Natural killer cell (primary cell): ENCODE measurements at regions not wholly inside any gene's neighbourhood (a gene's known extent, or its start where the extent isn't known, plus 50 kb on each side); places are given as distances from the start of the nearest gene placed in this dataset.
"Not testable (repeated sequence)": the region's sequence is repeated elsewhere in the genome, so short reads cannot be mapped to it uniquely, and the experiment has no call there.

Experiments
- ATAC-seq, 3 donors: fragments of 150-1000 bp in 2 of 3; fragments of 200-7000 bp in 1 of 3; cut with Tn5 transposase; 1 replicate in 1 of 3; 2 replicates in 2 of 3; pipeline ENCODE4 v1.10.0; 2021; ENCODE audit warnings: mild to moderate bottlenecking in 2 of 3, moderate library complexity in 2 of 3
- DNase-seq, 2 donors: peaks; one replicate each; pipeline versions ENCODE4 v3.0.0 to v3.0.0-alpha.2; 2013 to 2021; ENCODE audit warnings: mixed read lengths in 1 of 2
- H3K27ac ChIP-seq: one replicate; pipeline ENCODE4 v1.5.1; 2013; ENCODE audit warnings: mild to moderate bottlenecking, low read length
- H3K27me3 ChIP-seq: one replicate; pipeline ENCODE4 v1.6.1; 2013; ENCODE audit warnings: low read length; ENCODE audit not compliant: control insufficient read depth, insufficient read depth
- H3K36me3 ChIP-seq: one replicate; pipeline ENCODE4 v1.6.1; 2013; ENCODE audit warnings: low read length; ENCODE audit not compliant: control insufficient read depth, insufficient read depth
- H3K4me1 ChIP-seq: one replicate; pipeline ENCODE4 v1.6.1; 2013; ENCODE audit warnings: low read length; ENCODE audit not compliant: control insufficient read depth, insufficient read depth
- H3K4me3 ChIP-seq: one replicate; pipeline ENCODE4 v1.5.1; 2013; ENCODE audit warnings: low read length
- H3K9me3 ChIP-seq: one replicate; pipeline ENCODE4 v1.6.1; 2013; ENCODE audit warnings: low read length; ENCODE audit not compliant: control insufficient read depth, insufficient read depth
- H3K27ac Mint-ChIP-seq, 2 donors: one replicate each; pipeline ENCODE4 v1.8.0; 2022; ENCODE audit warnings: mild to moderate bottlenecking in 2 of 2, mixed read lengths in 2 of 2, moderate library complexity in 1 of 2
- H3K27me3 Mint-ChIP-seq, 2 donors: one replicate each; pipeline ENCODE4 v1.8.0; 2022; ENCODE audit warnings: low read depth in 2 of 2, mixed read lengths in 2 of 2
- H3K36me3 Mint-ChIP-seq: one replicate; pipeline ENCODE4 v1.8.0; 2022; ENCODE audit warnings: mixed read lengths
- H3K4me1 Mint-ChIP-seq, 2 donors: one replicate each; pipeline ENCODE4 v1.8.0; 2022; ENCODE audit warnings: mixed read lengths in 2 of 2
- H3K4me3 Mint-ChIP-seq: one replicate; pipeline ENCODE4 v1.8.0; 2022; ENCODE audit warnings: mild to moderate bottlenecking, moderate library complexity, mixed read lengths
- H3K9me3 Mint-ChIP-seq, 2 donors: one replicate each; pipeline ENCODE4 v1.8.0; 2022; ENCODE audit warnings: mixed read lengths in 2 of 2
- WGBS: methylation state at CpG from one replicate; pipeline ENCODE4 v1.1.7; 2013; ENCODE audit warnings: missing lambda C conversion rate; ENCODE audit not compliant: insufficient coverage; 5-methylcytosine and 5-hydroxymethylcytosine counted together
- intact Hi-C: fragments of 100-400 bp; cut with micrococcal nuclease; formaldehyde crosslinking; loops from one replicate; pipeline ENCODE4 v1.14.2; 2022

DNA sequence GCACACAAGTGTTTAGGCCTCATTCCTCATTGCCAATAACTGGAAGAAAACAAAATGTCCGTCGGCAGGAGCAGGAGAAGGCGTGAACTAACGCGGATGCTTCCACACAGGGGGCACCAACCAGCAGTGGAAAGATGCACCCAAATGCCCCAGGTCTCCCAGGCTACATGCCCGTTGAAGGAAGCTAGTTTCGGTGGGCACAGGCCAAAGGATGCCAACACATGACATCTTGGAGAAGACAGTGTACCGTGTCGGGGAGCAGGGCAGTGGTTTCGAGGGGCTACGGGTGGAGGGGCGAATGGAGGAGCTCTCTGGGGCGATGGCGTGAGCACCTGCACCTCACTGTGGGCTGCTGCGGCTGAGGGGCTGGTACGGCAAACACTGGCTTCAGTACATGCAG is 64.7 kb upstream of the MUC20 start:
- WGBS = 91% methylated on average over 16 of the region's 16 CpGs

DNA sequence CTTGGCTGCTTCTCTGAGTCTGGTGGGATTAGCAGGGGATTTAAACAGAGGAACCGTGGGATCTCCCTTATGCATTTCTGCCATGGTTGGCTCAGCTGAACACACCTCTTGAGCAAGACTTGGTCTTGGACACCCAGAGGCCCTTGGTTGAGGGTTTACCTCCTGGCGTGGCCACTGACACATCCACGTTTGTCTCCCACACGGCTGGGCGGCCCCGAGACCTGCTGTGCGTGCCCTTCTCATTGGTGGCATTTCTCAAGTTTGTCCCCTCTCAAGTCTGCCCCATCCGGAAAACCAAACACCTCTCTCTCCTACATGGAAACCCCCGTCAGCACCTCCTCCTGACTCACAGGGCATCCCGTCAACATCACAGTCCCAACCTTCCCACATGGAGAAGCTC is 66.0 kb upstream of the MUC20 start:
- H3K27ac ChIP-seq, H3K9me3 ChIP-seq, DNase-seq, H3K27me3 ChIP-seq, H3K27me3 Mint-ChIP-seq, H3K9me3 Mint-ChIP-seq, H3K4me1 Mint-ChIP-seq, H3K4me3 Mint-ChIP-seq, intact Hi-C loops, H3K36me3 ChIP-seq, ATAC-seq, H3K27ac Mint-ChIP-seq, H3K4me1 ChIP-seq, H3K36me3 Mint-ChIP-seq, H3K4me3 ChIP-seq: not testable (repeated sequence)
- no CpG with 5 or more reads among the region's 10 CpGs for WGBS

More for the DNA sequence above, 64.7 kb upstream of the MUC20 start:
- ATAC-seq, H3K27me3 Mint-ChIP-seq, H3K36me3 ChIP-seq, H3K36me3 Mint-ChIP-seq, H3K4me3 ChIP-seq, H3K4me1 ChIP-seq, H3K27me3 ChIP-seq, DNase-seq, H3K4me1 Mint-ChIP-seq, H3K9me3 Mint-ChIP-seq, H3K27ac Mint-ChIP-seq, intact Hi-C loops, H3K27ac ChIP-seq, H3K9me3 ChIP-seq: not testable (repeated sequence)
- peak overlapping the region; percentile 49 for H3K4me3 Mint-ChIP-seq

DNA sequence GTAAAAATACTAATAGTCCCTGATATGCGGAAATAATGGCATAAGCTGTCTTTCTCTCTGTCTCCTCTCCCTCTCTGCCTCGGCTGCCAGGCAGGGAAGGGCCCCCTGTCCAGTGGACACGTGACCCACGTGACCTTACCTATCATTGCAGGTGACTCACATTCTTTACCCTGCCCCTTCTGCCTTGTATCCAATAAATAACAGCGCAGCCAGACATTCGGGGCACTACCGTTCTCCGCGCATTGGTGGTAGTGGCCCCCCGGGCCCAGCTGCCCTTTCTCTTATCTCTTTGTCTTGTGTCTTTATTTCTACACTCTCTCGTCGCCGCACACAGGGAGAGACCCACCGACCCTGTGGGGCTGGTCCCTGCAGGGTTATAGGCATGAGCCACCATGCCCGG is 66.6 kb upstream of the MUC20 start:
- H3K36me3 ChIP-seq, ATAC-seq, H3K36me3 Mint-ChIP-seq, H3K9me3 Mint-ChIP-seq, intact Hi-C loops, H3K27me3 Mint-ChIP-seq, H3K27ac Mint-ChIP-seq, H3K4me1 Mint-ChIP-seq, H3K27me3 ChIP-seq, H3K27ac ChIP-seq, H3K4me3 ChIP-seq, H3K4me1 ChIP-seq, DNase-seq, H3K9me3 ChIP-seq, H3K4me3 Mint-ChIP-seq: not testable (repeated sequence)
- 81% methylated on average over 5 of the region's 15 CpGs for WGBS

DNA sequence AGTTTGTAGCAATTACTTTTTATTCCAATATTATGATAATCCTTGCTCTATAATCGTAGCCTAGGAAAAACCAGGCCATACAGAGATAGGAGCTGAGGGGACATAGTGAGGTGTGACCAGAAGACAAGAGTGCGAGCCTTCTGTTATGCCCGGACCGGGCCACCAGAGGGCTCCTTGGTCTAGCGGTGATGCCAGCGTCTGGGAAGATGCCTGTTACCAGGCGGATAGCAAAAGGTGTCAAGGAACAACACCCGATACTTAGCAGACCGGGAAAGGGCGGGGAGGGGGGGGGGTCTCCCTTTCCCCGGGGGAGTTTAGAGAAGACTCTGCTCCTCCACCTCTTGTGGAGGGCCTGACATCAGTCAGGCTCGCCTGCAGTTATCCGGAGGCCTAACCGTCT is 67.1 kb upstream of the MUC20 start:
- ATAC-seq, H3K4me1 ChIP-seq, intact Hi-C loops, H3K9me3 ChIP-seq, H3K27ac Mint-ChIP-seq, H3K27me3 Mint-ChIP-seq, H3K27ac ChIP-seq, H3K27me3 ChIP-seq, H3K36me3 Mint-ChIP-seq, H3K9me3 Mint-ChIP-seq, H3K4me3 ChIP-seq, H3K36me3 ChIP-seq, H3K4me3 Mint-ChIP-seq, H3K4me1 Mint-ChIP-seq: not testable (repeated sequence)
- 7% methylated on average over 6 of the region's 14 CpGs for WGBS
- DNase-seq = peak in 1 of 2 donors; percentile 46

DNA sequence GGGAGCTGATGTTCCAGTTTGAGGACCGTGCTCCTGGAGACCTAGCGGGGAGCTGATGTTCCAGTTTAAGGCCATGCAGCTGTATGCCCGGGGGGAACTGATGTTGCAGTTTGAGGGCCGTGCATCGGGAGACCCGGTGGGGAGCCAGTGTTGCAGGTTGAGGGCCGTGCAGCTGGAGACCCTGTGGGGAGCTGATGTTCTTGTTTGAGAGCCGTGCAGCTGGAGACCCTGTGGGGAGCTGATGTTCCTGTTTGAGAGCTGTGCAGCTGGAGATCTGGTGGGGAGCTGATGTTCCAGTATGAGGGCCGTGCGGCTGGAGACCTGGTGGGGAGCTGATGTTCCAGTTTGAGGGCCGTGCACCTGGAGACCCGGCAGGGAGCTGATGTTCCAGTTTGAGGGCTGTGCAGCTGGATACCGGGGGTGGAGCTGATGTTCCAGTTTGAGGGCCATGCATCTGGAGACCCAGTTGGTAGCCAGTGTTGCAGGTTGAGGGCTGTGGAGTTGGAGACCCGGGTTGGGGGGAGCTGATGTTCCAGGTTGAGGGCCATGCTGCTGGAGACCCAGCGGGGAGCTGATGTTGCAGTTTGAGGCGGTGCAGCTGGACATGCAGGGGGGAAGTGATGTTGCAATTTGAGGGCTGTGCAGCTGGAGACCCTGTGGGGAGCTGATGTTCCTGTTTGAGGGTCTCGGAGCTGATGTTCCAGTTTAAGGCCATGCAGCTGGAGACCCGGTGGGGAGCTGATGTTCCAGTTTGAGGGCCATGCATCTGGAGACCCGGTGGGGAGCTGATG is 64.4 kb upstream of the APOD start:
- H3K36me3 Mint-ChIP-seq, H3K27ac Mint-ChIP-seq, H3K4me3 ChIP-seq, H3K9me3 ChIP-seq, H3K27me3 ChIP-seq, H3K4me1 Mint-ChIP-seq, H3K9me3 Mint-ChIP-seq, H3K27me3 Mint-ChIP-seq, H3K27ac ChIP-seq, ATAC-seq, DNase-seq, H3K4me3 Mint-ChIP-seq, H3K36me3 ChIP-seq, intact Hi-C loops, H3K4me1 ChIP-seq: not testable (repeated sequence)
- 93% methylated on average over 14 of the region's 19 CpGs for WGBS

DNA sequence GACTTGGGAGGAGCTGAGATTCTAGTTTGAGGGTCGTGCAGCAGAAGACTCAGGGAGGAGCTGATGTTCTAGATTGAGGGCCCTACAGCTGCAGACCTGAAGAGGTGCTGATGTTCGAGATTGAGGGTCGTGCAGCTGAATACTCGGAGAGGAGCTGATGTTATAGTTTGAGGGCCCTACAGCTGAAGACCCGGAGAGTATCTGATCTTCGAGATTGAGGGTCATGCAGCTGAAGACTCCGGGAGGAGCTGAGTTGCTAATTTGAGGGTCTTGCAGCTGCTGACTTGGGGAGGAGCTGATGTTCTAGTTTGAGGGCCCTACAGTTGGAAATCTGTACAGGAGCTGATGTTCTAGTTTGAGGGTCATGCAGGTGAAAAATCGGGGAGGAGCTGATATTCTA is 62.1 kb upstream of the APOD start:
- H3K9me3 ChIP-seq, DNase-seq, H3K4me1 ChIP-seq, H3K4me1 Mint-ChIP-seq, intact Hi-C loops, H3K9me3 Mint-ChIP-seq, H3K27me3 Mint-ChIP-seq, H3K27ac ChIP-seq, H3K36me3 ChIP-seq, H3K4me3 Mint-ChIP-seq, H3K27ac Mint-ChIP-seq, H3K27me3 ChIP-seq, H3K4me3 ChIP-seq, ATAC-seq, H3K36me3 Mint-ChIP-seq: not testable (repeated sequence)
- WGBS = 87% methylated on average over 8 of the region's 8 CpGs

DNA sequence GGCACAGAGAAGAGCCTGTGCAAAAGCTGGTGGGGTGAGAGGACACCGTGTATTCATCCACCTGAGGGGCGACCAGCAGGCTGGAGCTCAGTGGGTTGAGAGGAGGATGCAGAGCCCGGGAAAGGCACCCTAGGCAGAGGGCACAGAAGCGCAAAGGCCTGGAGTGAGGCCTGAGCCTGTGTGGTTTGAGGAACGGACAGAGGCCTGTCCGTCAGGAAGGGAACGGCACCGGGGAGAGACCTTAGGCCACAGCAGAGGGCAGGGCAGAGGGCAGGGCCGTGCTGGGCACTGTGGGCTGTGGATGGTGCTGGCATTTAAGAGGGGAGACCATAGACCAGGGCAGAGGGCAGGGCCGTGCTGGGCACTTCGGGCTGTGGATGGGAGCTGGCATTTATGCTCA is 59.5 kb upstream of the APOD start:
- H3K27me3 ChIP-seq, H3K4me1 ChIP-seq, H3K9me3 ChIP-seq, H3K27me3 Mint-ChIP-seq, H3K36me3 ChIP-seq, H3K4me1 Mint-ChIP-seq, DNase-seq, H3K4me3 Mint-ChIP-seq, H3K4me3 ChIP-seq, ATAC-seq, intact Hi-C loops, H3K9me3 Mint-ChIP-seq, H3K27ac ChIP-seq, H3K36me3 Mint-ChIP-seq, H3K27ac Mint-ChIP-seq: not testable (repeated sequence)
- WGBS = 77% methylated on average over 8 of the region's 11 CpGs

DNA sequence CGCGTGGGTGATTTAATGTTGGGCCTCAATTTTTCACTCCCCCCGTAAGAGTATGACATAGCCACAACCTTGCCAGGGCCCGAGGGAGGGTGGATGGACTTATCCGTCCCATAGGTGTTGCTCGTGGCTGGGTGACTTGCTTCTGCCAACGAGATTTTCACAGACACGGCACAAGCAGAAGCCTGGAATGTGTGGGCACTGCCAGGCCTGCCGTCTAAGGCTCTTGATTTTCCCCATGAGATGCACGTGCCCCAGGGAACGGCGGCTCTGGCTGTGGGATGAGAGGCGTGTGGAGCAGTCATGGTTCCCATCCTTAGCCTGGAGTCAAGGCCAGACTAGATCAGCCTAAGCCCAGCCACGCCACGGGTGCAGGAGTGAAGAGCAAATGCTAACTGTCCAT is 58.6 kb upstream of the APOD start:
- WGBS = 91% methylated on average over 13 of the region's 15 CpGs
- ATAC-seq, DNase-seq, H3K27me3 Mint-ChIP-seq, H3K4me1 ChIP-seq, H3K36me3 ChIP-seq, H3K27me3 ChIP-seq, H3K9me3 Mint-ChIP-seq, H3K4me3 ChIP-seq, H3K4me3 Mint-ChIP-seq, H3K36me3 Mint-ChIP-seq, H3K9me3 ChIP-seq, H3K4me1 Mint-ChIP-seq, H3K27ac ChIP-seq, intact Hi-C loops, H3K27ac Mint-ChIP-seq: not testable (repeated sequence)
